Neural cell (in vitro differentiated cells): ENCODE measurements at regions not wholly inside any gene's neighbourhood (a gene's known extent, or its start where the extent isn't known, plus 50 kb on each side); places are given as distances from the start of the nearest gene placed in this dataset.

Experiments used
- CTCF ChIP-seq: fragments of 450-650 bp; IDR thresholded peaks from 2 replicates; pipeline ENCODE4 v1.5.1; 2014; ENCODE audit warnings: antibody characterized with exemption, mild to moderate bottlenecking, moderate library complexity; ENCODE audit not compliant: poor library complexity, severe bottlenecking
- EP300 ChIP-seq: fragments of 450-650 bp; conservative IDR thresholded peaks from 2 replicates; pipeline ENCODE4 v1.6.1; 2014; ENCODE audit warnings: antibody characterized with exemption, mild to moderate bottlenecking, moderate library complexity; ENCODE audit not compliant: poor library complexity, severe bottlenecking
- SMC3 ChIP-seq: fragments of 450-650 bp; conservative IDR thresholded peaks from 2 replicates; pipeline ENCODE4 v1.6.1; 2014; ENCODE audit warnings: antibody characterized with exemption, mild to moderate bottlenecking, moderate library complexity; ENCODE audit not compliant: poor library complexity

GRCh38 chr1:91129017-91129416 is 107.2 kb upstream of the ZNF644 start:
- TF ChIP-seq EP300 (no peak), SMC3 (no peak), CTCF (no peak)
